ENCODE measurements at regions not wholly inside any gene's neighbourhood (a gene's known extent, or its start where the extent isn't known, plus 50 kb on each side); places are given as distances from the start of the nearest gene placed in this dataset.

DNA sequence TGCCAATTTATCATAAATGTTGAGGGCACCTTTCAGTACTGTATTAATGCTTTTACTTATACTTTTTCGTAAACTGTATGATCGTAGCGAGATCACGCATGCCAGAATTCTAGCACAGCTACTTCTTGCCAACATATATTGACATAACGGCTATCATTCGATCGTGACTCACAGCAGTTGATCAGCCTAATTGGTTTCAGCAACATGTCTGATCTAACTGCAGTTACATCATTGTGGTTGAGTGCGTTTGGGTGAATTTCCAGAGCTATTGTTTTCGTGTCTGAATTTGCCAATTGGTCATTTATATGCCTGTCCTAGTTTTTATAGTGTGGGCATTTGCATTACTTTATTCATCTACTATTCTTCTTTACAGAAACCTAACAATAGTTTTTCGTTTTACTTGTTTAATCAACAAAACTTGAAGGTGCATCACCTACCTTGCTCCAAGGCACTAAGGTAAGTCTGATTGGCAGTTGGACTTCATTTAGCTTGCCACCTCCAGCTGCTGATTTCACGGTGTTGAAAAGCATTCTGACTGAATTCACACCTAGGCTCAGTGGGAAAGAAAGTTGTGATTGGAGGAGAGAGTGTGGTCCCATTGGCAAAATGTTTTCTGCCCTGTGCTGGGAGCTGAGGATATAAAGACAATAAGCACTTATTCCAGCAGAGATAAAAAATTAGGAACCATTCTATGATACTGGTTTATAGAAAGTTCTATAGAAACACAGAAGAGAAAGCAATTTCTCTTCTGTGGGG, 120.9 kb upstream of the RGMA start:
- Histone ChIP-seq H3K4me2 (ENCODE audit: insufficient read depth, low read length) (no peak overlapping the region), H2AFZ (ENCODE audit: low read depth, low read length) (no peak overlapping the region), H3K79me2 (ENCODE audit: insufficient read depth, low read length) (no peaks in the 10 kb centered on the region), H3K27me3 (ENCODE audit: insufficient read depth, low read length, poor library complexity) (no peaks in the 10 kb centered on the region), H4K20me1 (ENCODE audit: insufficient read depth, low read length) (no peaks in the 10 kb centered on the region), H3K4me3 (ENCODE audit: low read depth in 1 of 2, low read length in 2 of 2) (no peak overlapping the region), H3K9ac (ENCODE audit: low read depth, low read length) (no peak overlapping the region), H3K36me3 (ENCODE audit: insufficient read depth, low read length) (no peaks in the 10 kb centered on the region), H3K4me1 (ENCODE audit: insufficient read depth, low read length) (peaks cover 22% of the 10 kb centered on the region), H3K9me3 (ENCODE audit: insufficient read depth, low read length, severe bottlenecking) (no peaks in the 10 kb centered on the region), H3K27ac (ENCODE audit: low read length) (no peak overlapping the region)
- ATAC-seq (ENCODE audit: insufficient read depth, low read depth) (no peak), DNase-seq (no peak)
- no peak for TF ChIP-seq EZH2 (IDR thresholded peaks at IDR 0.05; ENCODE audit: borderline replicate concordance, low read depth, low read length, severe bottlenecking)
- TF ChIP-seq, protein P1, sequence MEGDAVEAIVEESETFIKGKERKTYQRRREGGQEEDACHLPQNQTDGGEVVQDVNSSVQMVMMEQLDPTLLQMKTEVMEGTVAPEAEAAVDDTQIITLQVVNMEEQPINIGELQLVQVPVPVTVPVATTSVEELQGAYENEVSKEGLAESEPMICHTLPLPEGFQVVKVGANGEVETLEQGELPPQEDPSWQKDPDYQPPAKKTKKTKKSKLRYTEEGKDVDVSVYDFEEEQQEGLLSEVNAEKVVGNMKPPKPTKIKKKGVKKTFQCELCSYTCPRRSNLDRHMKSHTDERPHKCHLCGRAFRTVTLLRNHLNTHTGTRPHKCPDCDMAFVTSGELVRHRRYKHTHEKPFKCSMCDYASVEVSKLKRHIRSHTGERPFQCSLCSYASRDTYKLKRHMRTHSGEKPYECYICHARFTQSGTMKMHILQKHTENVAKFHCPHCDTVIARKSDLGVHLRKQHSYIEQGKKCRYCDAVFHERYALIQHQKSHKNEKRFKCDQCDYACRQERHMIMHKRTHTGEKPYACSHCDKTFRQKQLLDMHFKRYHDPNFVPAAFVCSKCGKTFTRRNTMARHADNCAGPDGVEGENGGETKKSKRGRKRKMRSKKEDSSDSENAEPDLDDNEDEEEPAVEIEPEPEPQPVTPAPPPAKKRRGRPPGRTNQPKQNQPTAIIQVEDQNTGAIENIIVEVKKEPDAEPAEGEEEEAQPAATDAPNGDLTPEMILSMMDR (IDR thresholded peaks at IDR 0.05; ENCODE audit: borderline replicate concordance, extremely low read depth, low read length, poor library complexity, severe bottlenecking) = no peak

GRCh38 chr15:93206893-93207292, 117.9 kb upstream of the RGMA start:
- TF ChIP-seq, protein P1 (IDR thresholded peaks at IDR 0.05; ENCODE audit: borderline replicate concordance, extremely low read depth, low read length, poor library complexity, severe bottlenecking) = no peak
- no peak for TF ChIP-seq EZH2 (IDR thresholded peaks at IDR 0.05; ENCODE audit: borderline replicate concordance, low read depth, low read length, severe bottlenecking)
- DNase-seq = no peak
- H3K4me3 ChIP-seq (ENCODE audit: low read depth in 1 of 2, low read length in 2 of 2) = no peak overlapping the region

GRCh38 chr15:93205413-93205812, 116.4 kb upstream of the RGMA start:
- Histone ChIP-seq H3K9me3 (ENCODE audit: insufficient read depth, low read length, severe bottlenecking) (no peaks in the 10 kb centered on the region), H3K27ac (ENCODE audit: low read length) (peak overlapping the region; percentile 92), H3K9ac (ENCODE audit: low read depth, low read length) (peak overlapping the region; percentile 46), H3K4me1 (ENCODE audit: insufficient read depth, low read length) (peaks cover 27% of the 10 kb centered on the region), H3K27me3 (ENCODE audit: insufficient read depth, low read length, poor library complexity) (no peaks in the 10 kb centered on the region), H2AFZ (ENCODE audit: low read depth, low read length) (peak overlapping the region; percentile 71), H3K4me3 (ENCODE audit: low read depth in 1 of 2, low read length in 2 of 2) (peak overlapping the region in 1 of 2 experiments; percentile 21; a peak in 2 of 4 replicates), H3K4me2 (ENCODE audit: insufficient read depth, low read length) (peak overlapping the region; percentile 50), H3K79me2 (ENCODE audit: insufficient read depth, low read length) (no peaks in the 10 kb centered on the region), H4K20me1 (ENCODE audit: insufficient read depth, low read length) (no peaks in the 10 kb centered on the region), H3K36me3 (ENCODE audit: insufficient read depth, low read length) (no peaks in the 10 kb centered on the region)
- TF ChIP-seq, protein P1 (IDR thresholded peaks at IDR 0.05; ENCODE audit: borderline replicate concordance, extremely low read depth, low read length, poor library complexity, severe bottlenecking) = no peak
- no peak for TF ChIP-seq EZH2 (IDR thresholded peaks at IDR 0.05; ENCODE audit: borderline replicate concordance, low read depth, low read length, severe bottlenecking)
- peak; percentile 100 for ATAC-seq (ENCODE audit: insufficient read depth, low read depth)
- DNase-seq = peak; percentile 86

More at GRCh38 chr15:93206893-93207292, 117.9 kb upstream of the RGMA start:
- Histone ChIP-seq H3K27ac (ENCODE audit: low read length) (peak overlapping the region; percentile 92), H4K20me1 (ENCODE audit: insufficient read depth, low read length) (no peaks in the 10 kb centered on the region), H3K79me2 (ENCODE audit: insufficient read depth, low read length) (no peaks in the 10 kb centered on the region), H3K36me3 (ENCODE audit: insufficient read depth, low read length) (no peaks in the 10 kb centered on the region), H3K4me1 (ENCODE audit: insufficient read depth, low read length) (peaks cover 27% of the 10 kb centered on the region), H3K9me3 (ENCODE audit: insufficient read depth, low read length, severe bottlenecking) (no peaks in the 10 kb centered on the region), H3K9ac (ENCODE audit: low read depth, low read length) (no peak overlapping the region), H3K27me3 (ENCODE audit: insufficient read depth, low read length, poor library complexity) (no peaks in the 10 kb centered on the region), H3K4me2 (ENCODE audit: insufficient read depth, low read length) (no peak overlapping the region), H2AFZ (ENCODE audit: low read depth, low read length) (peak overlapping the region; percentile 71; the same call in 1 of the 2 replicates)
- ATAC-seq (ENCODE audit: insufficient read depth, low read depth) = no peak
